ENCODE measurements at regions not wholly inside any gene's neighbourhood (a gene's known extent, or its start where the extent isn't known, plus 50 kb on each side); places are given as distances from the start of the nearest gene placed in this dataset.

- H3K27ac ChIP-seq (ENCODE audit: control insufficient read depth, insufficient read depth, low read length), result no peak overlapping the region
- no peaks in the 10 kb centered on the region for H3K4me1 ChIP-seq (ENCODE audit: control insufficient read depth, extremely low read depth, insufficient read depth, low read length)
- H3K9me1 ChIP-seq (ENCODE audit: control insufficient read depth, extremely low read depth, insufficient read depth, low read length), result no peaks in the 10 kb centered on the region
- FAIRE-seq (no peak), DNase-seq (ENCODE audit: low read depth, low spot score) (no peak)
- dilution Hi-C loops (cut with MboI; ENCODE audit: extremely low pct_ligation_motif_present, low sequenced_read_pairs), result no loop called here
- H3K9ac ChIP-seq (ENCODE audit: control insufficient read depth, extremely low read depth, insufficient read depth, low read length), result no peak overlapping the region
- H3K36me3 ChIP-seq (ENCODE audit: control insufficient read depth in 2 of 2, extremely low read depth in 1 of 2, insufficient read depth in 2 of 2, low read length in 2 of 2), result no peaks in the 10 kb centered on the region
- H2AFZ ChIP-seq (ENCODE audit: control insufficient read depth, low read length), result no peak overlapping the region
- H4K20me1 ChIP-seq (ENCODE audit: control insufficient read depth, extremely low read depth, insufficient read depth, low read length), result no peaks in the 10 kb centered on the region
- no peaks in the 10 kb centered on the region for H3K9me3 ChIP-seq (ENCODE audit: control insufficient read depth, low read depth, low read length)
- no peaks in the 10 kb centered on the region for H3K79me2 ChIP-seq (ENCODE audit: control insufficient read depth, insufficient read depth, low read length)
- no peaks in the 10 kb centered on the region for H3K27me3 ChIP-seq (ENCODE audit: control insufficient read depth, extremely low read depth, insufficient read depth, low read length)
- H3K4me2 ChIP-seq (ENCODE audit: control insufficient read depth, extremely low read depth, insufficient read depth, low read depth, low read length), result no peak overlapping the region
- no peak for TF ChIP-seq EZH2 (IDR thresholded peaks at IDR 0.05; ENCODE audit: low read length)
- TF ChIP-seq CTCF (optimal IDR thresholded peaks at IDR 0.05 in 1 of 3, IDR thresholded peaks at IDR 0.05 in 1 of 3, conservative IDR thresholded peaks at IDR 0.05 in 1 of 3; ENCODE audit: extremely low read depth in 1 of 3, insufficient read depth in 2 of 3, low read length in 3 of 3), result no peak
- H3K4me3 ChIP-seq (ENCODE audit: control insufficient read depth in 2 of 3, extremely low read depth in 1 of 3, insufficient read depth in 2 of 3, low read depth in 1 of 3, low read length in 3 of 3), result no peak overlapping the region
These were observed 255.4 kb upstream of the CDH2 start for GRCh38 chr18:28432339-28432738.

GRCh38 chr18:28425886-28426285, 249.0 kb upstream of the CDH2 start:
- dilution Hi-C loops (cut with MboI; ENCODE audit: extremely low pct_ligation_motif_present, low sequenced_read_pairs), result no loop called here
- no peak for FAIRE-seq
- Histone ChIP-seq H3K79me2 (ENCODE audit: control insufficient read depth, insufficient read depth, low read length) (no peaks in the 10 kb centered on the region), H3K36me3 (ENCODE audit: control insufficient read depth in 2 of 2, extremely low read depth in 1 of 2, insufficient read depth in 2 of 2, low read length in 2 of 2) (no peaks in the 10 kb centered on the region), H3K9me1 (ENCODE audit: control insufficient read depth, extremely low read depth, insufficient read depth, low read length) (no peaks in the 10 kb centered on the region), H3K9me3 (ENCODE audit: control insufficient read depth, low read depth, low read length) (no peaks in the 10 kb centered on the region), H3K27me3 (ENCODE audit: control insufficient read depth, extremely low read depth, insufficient read depth, low read length) (no peaks in the 10 kb centered on the region), H3K4me1 (ENCODE audit: control insufficient read depth, extremely low read depth, insufficient read depth, low read length) (no peaks in the 10 kb centered on the region), H3K4me3 (ENCODE audit: control insufficient read depth in 2 of 3, extremely low read depth in 1 of 3, insufficient read depth in 2 of 3, low read depth in 1 of 3, low read length in 3 of 3) (no peak overlapping the region), H2AFZ (ENCODE audit: control insufficient read depth, low read length) (no peak overlapping the region), H3K9ac (ENCODE audit: control insufficient read depth, extremely low read depth, insufficient read depth, low read length) (no peak overlapping the region), H3K27ac (ENCODE audit: control insufficient read depth, insufficient read depth, low read length) (no peak overlapping the region), H3K4me2 (ENCODE audit: control insufficient read depth, extremely low read depth, insufficient read depth, low read depth, low read length) (no peak overlapping the region), H4K20me1 (ENCODE audit: control insufficient read depth, extremely low read depth, insufficient read depth, low read length) (no peaks in the 10 kb centered on the region)
- no peak for TF ChIP-seq CTCF (optimal IDR thresholded peaks at IDR 0.05 in 1 of 3, IDR thresholded peaks at IDR 0.05 in 1 of 3, conservative IDR thresholded peaks at IDR 0.05 in 1 of 3; ENCODE audit: extremely low read depth in 1 of 3, insufficient read depth in 2 of 3, low read length in 3 of 3)
- TF ChIP-seq EZH2 (IDR thresholded peaks at IDR 0.05; ENCODE audit: low read length), result no peak
- no peak for DNase-seq (ENCODE audit: low read depth, low spot score)

All from keratinocyte (primary cell).